ENCODE measurements at regions not wholly inside any gene's neighbourhood (a gene's known extent, or its start where the extent isn't known, plus 50 kb on each side); places are given as distances from the start of the nearest gene placed in this dataset.
"Not testable (repeated sequence)": the region's sequence is repeated elsewhere in the genome, so short reads cannot be mapped to it uniquely, and the experiment has no call there.

GRCh38 chr17:83192789-83193335 lies 113.5 kb downstream of the METRNL start:
- ATAC-seq (ENCODE audit: low read depth); H3K79me2 ChIP-seq (ENCODE audit: control insufficient read depth, insufficient read depth, low read length); H3K9me3 Mint-ChIP-seq (ENCODE audit: insufficient read depth); H3K27ac ChIP-seq (ENCODE audit: low read length in 2 of 2); DNase-seq; H3K4me3 Mint-ChIP-seq; H3K36me3 ChIP-seq (replicated peaks in 1 of 2; ENCODE audit: control extremely low read depth in 1 of 2, control insufficient read depth in 1 of 2, extremely low read depth in 1 of 2, insufficient read depth in 2 of 2, low read length in 1 of 2); intact Hi-C loops (cut with micrococcal nuclease); H3K9ac ChIP-seq (ENCODE audit: low read length); H3K4me1 Mint-ChIP-seq; H3K4me3 ChIP-seq (ENCODE audit: control extremely low read depth in 1 of 5, extremely low read depth in 1 of 5, insufficient read depth in 1 of 5, low read depth in 2 of 5, low read length in 4 of 5); H2AFZ ChIP-seq (ENCODE audit: insufficient read depth, low read depth, low read length, poor library complexity, severe bottlenecking); H4K20me1 ChIP-seq (ENCODE audit: control insufficient read depth, insufficient read depth, low read length, poor library complexity, severe bottlenecking); H3K27ac Mint-ChIP-seq; H3K4me2 ChIP-seq (replicated peaks; ENCODE audit: low read depth, low read length, poor library complexity, severe bottlenecking): not testable (repeated sequence)
- peaks cover 10% of the 10 kb centered on the region for H3K27me3 Mint-ChIP-seq
- ChIA-PET POLR2A (interaction anchor here (0.7 kb wide), 1 partner anchor 134 kb away, joined by 4 read pairs; no protein-coding TSS in a partner anchor), CTCF (interaction anchor here (0.9 kb wide), 1 partner anchor 225 kb away, joined by 3 read pairs; no protein-coding TSS in a partner anchor)
- no CpG with 5 or more reads among the region's 2 CpGs for WGBS (ENCODE audit: insufficient coverage)
- Histone ChIP-seq H3K4me1 (ENCODE audit: control insufficient read depth in 2 of 2, insufficient read depth in 2 of 2, low read length in 2 of 2) (peaks cover 10 to 12% of the 10 kb centered on the region in 2 donors), H3K27me3 (replicated peaks in 1 of 4; ENCODE audit: control extremely low read depth in 1 of 4, control insufficient read depth in 3 of 4, insufficient read depth in 4 of 4, low read length in 3 of 4) (peaks cover 0 to 21% (median 2%) of the 10 kb centered on the region in 4 experiments), H3K9me3 (ENCODE audit: control extremely low read depth in 1 of 3, control insufficient read depth in 2 of 3, insufficient read depth in 1 of 3, low read length in 2 of 3) (peaks cover 0 to 13% (median 0%) of the 10 kb centered on the region in 3 donors)

- Mint-ChIP-seq H3K27ac (peak overlapping the region; percentile 67), H3K27me3 (peaks cover 10% of the 10 kb centered on the region), H3K4me3 (peak overlapping the region; percentile 32), H3K4me1 (peaks cover 11% of the 10 kb centered on the region), H3K9me3 (ENCODE audit: insufficient read depth) (no peaks in the 10 kb centered on the region)
- Histone ChIP-seq H3K9ac (ENCODE audit: low read length) (no peak overlapping the region), H3K4me1 (ENCODE audit: control insufficient read depth in 2 of 2, insufficient read depth in 2 of 2, low read length in 2 of 2) (peaks cover 14 to 16% of the 10 kb centered on the region in 2 donors), H3K27me3 (replicated peaks in 1 of 4; ENCODE audit: control extremely low read depth in 1 of 4, control insufficient read depth in 3 of 4, insufficient read depth in 4 of 4, low read length in 3 of 4) (peaks cover 0 to 21% (median 2%) of the 10 kb centered on the region in 4 experiments), H3K4me2 (replicated peaks; ENCODE audit: low read depth, low read length, poor library complexity, severe bottlenecking) (peak overlapping the region; percentile 40), H3K4me3 (ENCODE audit: control extremely low read depth in 1 of 5, extremely low read depth in 1 of 5, insufficient read depth in 1 of 5, low read depth in 2 of 5, low read length in 4 of 5) (no peak overlapping the region), H3K36me3 (replicated peaks in 1 of 2; ENCODE audit: control extremely low read depth in 1 of 2, control insufficient read depth in 1 of 2, extremely low read depth in 1 of 2, insufficient read depth in 2 of 2, low read length in 1 of 2) (no peaks in the 10 kb centered on the region), H2AFZ (ENCODE audit: insufficient read depth, low read depth, low read length, poor library complexity, severe bottlenecking) (peak overlapping the region; percentile 18), H4K20me1 (ENCODE audit: control insufficient read depth, insufficient read depth, low read length, poor library complexity, severe bottlenecking) (no peaks in the 10 kb centered on the region), H3K27ac (ENCODE audit: low read length in 2 of 2) (no peak overlapping the region), H3K9me3 (ENCODE audit: control extremely low read depth in 1 of 3, control insufficient read depth in 2 of 3, insufficient read depth in 1 of 3, low read length in 2 of 3) (peaks cover 0 to 13% (median 0%) of the 10 kb centered on the region in 3 donors), H3K79me2 (ENCODE audit: control insufficient read depth, insufficient read depth, low read length) (no peaks in the 10 kb centered on the region)
- DNase-seq = peak; percentile 27
- ChIA-PET POLR2A (interaction anchor here (0.7 kb wide), 1 partner anchor 135 kb away, joined by 4 read pairs; no protein-coding TSS in a partner anchor), CTCF (interaction anchor here (0.9 kb wide), 1 partner anchor 226 kb away, joined by 3 read pairs; no protein-coding TSS in a partner anchor)
- no peak for ATAC-seq (ENCODE audit: low read depth)
- WGBS (ENCODE audit: insufficient coverage) = 19% methylated on average over 12 of the region's 13 CpGs
- TF ChIP-seq, protein P1, sequence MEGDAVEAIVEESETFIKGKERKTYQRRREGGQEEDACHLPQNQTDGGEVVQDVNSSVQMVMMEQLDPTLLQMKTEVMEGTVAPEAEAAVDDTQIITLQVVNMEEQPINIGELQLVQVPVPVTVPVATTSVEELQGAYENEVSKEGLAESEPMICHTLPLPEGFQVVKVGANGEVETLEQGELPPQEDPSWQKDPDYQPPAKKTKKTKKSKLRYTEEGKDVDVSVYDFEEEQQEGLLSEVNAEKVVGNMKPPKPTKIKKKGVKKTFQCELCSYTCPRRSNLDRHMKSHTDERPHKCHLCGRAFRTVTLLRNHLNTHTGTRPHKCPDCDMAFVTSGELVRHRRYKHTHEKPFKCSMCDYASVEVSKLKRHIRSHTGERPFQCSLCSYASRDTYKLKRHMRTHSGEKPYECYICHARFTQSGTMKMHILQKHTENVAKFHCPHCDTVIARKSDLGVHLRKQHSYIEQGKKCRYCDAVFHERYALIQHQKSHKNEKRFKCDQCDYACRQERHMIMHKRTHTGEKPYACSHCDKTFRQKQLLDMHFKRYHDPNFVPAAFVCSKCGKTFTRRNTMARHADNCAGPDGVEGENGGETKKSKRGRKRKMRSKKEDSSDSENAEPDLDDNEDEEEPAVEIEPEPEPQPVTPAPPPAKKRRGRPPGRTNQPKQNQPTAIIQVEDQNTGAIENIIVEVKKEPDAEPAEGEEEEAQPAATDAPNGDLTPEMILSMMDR (IDR thresholded peaks at IDR 0.05) = no peak
- no peak for TF ChIP-seq EZH2 (IDR thresholded peaks at IDR 0.05; ENCODE audit: borderline replicate concordance, insufficient read depth, low read depth, low read length, poor library complexity, severe bottlenecking)
- intact Hi-C loops (cut with micrococcal nuclease) = no loop called here
These were observed 114.2 kb downstream of the METRNL start for GRCh38 chr17:83193336-83194185.

All from B cell (primary cell).